GM18867 (cell line): ENCODE measurements at regions not wholly inside any gene's neighbourhood (a gene's known extent, or its start where the extent isn't known, plus 50 kb on each side); places are given as distances from the start of the nearest gene placed in this dataset.

Source experiments
- ATAC-seq: cut with Tn5 transposase; IDR thresholded peaks from one replicate; pipeline ENCODE4 v1.9.1; 2021; ENCODE audit warnings: mild to moderate bottlenecking, moderate library complexity; ENCODE audit not compliant: unreplicated experiment

GRCh38 chr2:129297430-129297829 is 682.0 kb upstream of the RAB6C start:
- no peak for ATAC-seq

- no peak for ATAC-seq
These were observed 680.1 kb upstream of the RAB6C start for GRCh38 chr2:129299338-129299737.

- ATAC-seq: no peak
These were observed 679.7 kb upstream of the RAB6C start for GRCh38 chr2:129299756-129300155.

GRCh38 chr2:129300456-129300855 is 679.0 kb upstream of the RAB6C start:
- no peak for ATAC-seq

GRCh38 chr2:129301431-129301913 is 678.0 kb upstream of the RAB6C start:
- ATAC-seq: no peak

GRCh38 chr2:129302106-129302505 is 677.4 kb upstream of the RAB6C start:
- ATAC-seq: no peak

GRCh38 chr2:129302561-129303183 is 676.8 kb upstream of the RAB6C start:
- ATAC-seq: no peak

GRCh38 chr2:129314120-129314519 is 665.3 kb upstream of the RAB6C start:
- ATAC-seq: no peak

- ATAC-seq: no peak
These were observed 660.7 kb upstream of the RAB6C start for GRCh38 chr2:129318581-129319421.

GRCh38 chr2:129319422-129319717 is 660.1 kb upstream of the RAB6C start:
- ATAC-seq: no peak

- no peak for ATAC-seq
These were observed 659.2 kb upstream of the RAB6C start for GRCh38 chr2:129320288-129320687.

- ATAC-seq: no peak
These were observed 655.1 kb upstream of the RAB6C start for GRCh38 chr2:129324349-129324748.

- ATAC-seq: no peak
These were observed 654.3 kb upstream of the RAB6C start for GRCh38 chr2:129325151-129325550.

- no peak for ATAC-seq
These were observed 649.9 kb upstream of the RAB6C start for GRCh38 chr2:129329574-129329973.

- no peak for ATAC-seq
These were observed 649.0 kb upstream of the RAB6C start for GRCh38 chr2:129330504-129330903.

GRCh38 chr2:129331638-129332037 is 647.8 kb upstream of the RAB6C start:
- no peak for ATAC-seq

GRCh38 chr2:129334128-129334527 is 645.3 kb upstream of the RAB6C start:
- ATAC-seq: no peak

- no peak for ATAC-seq
These were observed 644.6 kb upstream of the RAB6C start for GRCh38 chr2:129334696-129335410.

- ATAC-seq: no peak
These were observed 643.2 kb upstream of the RAB6C start for GRCh38 chr2:129336276-129336675.

GRCh38 chr2:129337076-129337475 is 642.4 kb upstream of the RAB6C start:
- no peak for ATAC-seq

- ATAC-seq: no peak
These were observed 633.9 kb upstream of the RAB6C start for GRCh38 chr2:129345540-129345939.
